Liver (tissue), 3 donors: ENCODE measurements at regions not wholly inside any gene's neighbourhood (a gene's known extent, or its start where the extent isn't known, plus 50 kb on each side); places are given as distances from the start of the nearest gene placed in this dataset.

ENCODE experiments used
- ATF3 ChIP-seq: IDR thresholded peaks from 2 replicates; pipeline ENCODE4 v1.6.1; 2016; ENCODE audit warnings: antibody characterized with exemption
- CTCF ChIP-seq: fragments of 150-350 bp; IDR thresholded peaks from 2 replicates; pipeline ENCODE4 v1.5.1; 2017; ENCODE audit warnings: improper control_type of control experiment, low read depth, low read length; ENCODE audit not compliant: missing input control
- EGR1 ChIP-seq, 2 donors: IDR thresholded peaks; 2 replicates each; pipeline ENCODE4 v1.6.1; 2016 to 2018; ENCODE audit warnings: antibody characterized with exemption in 2 of 2, low read depth in 2 of 2
- FOXA1 ChIP-seq: IDR thresholded peaks from 2 replicates; pipeline ENCODE4 v1.6.1; 2016; ENCODE audit warnings: antibody characterized with exemption
- FOXA2 ChIP-seq: IDR thresholded peaks from 2 replicates; pipeline ENCODE4 v1.6.1; 2016; ENCODE audit warnings: antibody characterized with exemption
- JUND ChIP-seq, 2 donors: IDR thresholded peaks; 2 replicates each; pipeline ENCODE4 v1.6.1; 2016; ENCODE audit warnings: antibody characterized with exemption in 2 of 2
- TAF1 ChIP-seq: conservative IDR thresholded peaks from 2 replicates; pipeline ENCODE4 v1.6.1; 2016; ENCODE audit warnings: antibody characterized with exemption, mild to moderate bottlenecking
- ZBTB33 ChIP-seq: IDR thresholded peaks from 2 replicates; pipeline ENCODE4 v1.6.1; 2016; ENCODE audit warnings: antibody characterized with exemption
- donor health status: healthy.
- donor health status: healthy.

GRCh38 chr5:8070138-8070537, 201.2 kb downstream of the MTRR start:
- no peak for TF ChIP-seq CTCF
- TF ChIP-seq ATF3, result no peak
- no peak for TF ChIP-seq FOXA1
- no peak for TF ChIP-seq JUND (IDR thresholded peaks at IDR 0.05)
- TF ChIP-seq ZBTB33, result no peak
- TF ChIP-seq FOXA2, result no peak
- no peak for TF ChIP-seq EGR1 (IDR thresholded peaks at IDR 0.05; ENCODE audit: low read depth in 2 of 2)
- no peak for TF ChIP-seq TAF1
